BLaER1 treated with 17β-estradiol and CSF1 and Interleukin-3, amounts not matched to agents 10 nM and 100 nM (cell line): ENCODE measurements at regions not wholly inside any gene's neighbourhood (a gene's known extent, or its start where the extent isn't known, plus 50 kb on each side); places are given as distances from the start of the nearest gene placed in this dataset.

Experiments used
- H3K27ac ChIP-seq, 11 experiments: shearing (Covaris generic); formaldehyde crosslinking; 2 replicates each; pipeline ENCODE4 v1.8.1; 2022
- H3K27me3 ChIP-seq, 11 experiments: shearing (Covaris generic); formaldehyde crosslinking; 2 replicates each; pipeline ENCODE4 v1.8.1; 2022
- H3K36me3 ChIP-seq, 11 experiments: shearing (Covaris generic); formaldehyde crosslinking; 2 replicates each; pipeline ENCODE4 v1.8.1; 2022
- H3K4me1 ChIP-seq, 10 experiments: shearing (Covaris generic); formaldehyde crosslinking; 2 replicates each; pipeline ENCODE4 v1.8.1; 2022
- H3K4me2 ChIP-seq, 11 experiments: shearing (Covaris generic); formaldehyde crosslinking; 2 replicates each; pipeline ENCODE4 v1.8.1; 2022
- H3K4me3 ChIP-seq, 10 experiments: shearing (Covaris generic); formaldehyde crosslinking; 2 replicates each; pipeline ENCODE4 v1.8.1; 2022
- H3K9ac ChIP-seq, 11 experiments: shearing (Covaris generic); formaldehyde crosslinking; 2 replicates each; pipeline ENCODE4 v1.8.1; 2022
- H3K9me3 ChIP-seq, 11 experiments: shearing (Covaris generic); formaldehyde crosslinking; replicated peaks in 1 of 11; 2 replicates each; pipeline ENCODE4 v1.8.1; 2022
- H4K20me1 ChIP-seq, 11 experiments: shearing (Covaris generic); formaldehyde crosslinking; 2 replicates each; pipeline ENCODE4 v1.8.1; 2022
- Cebpa-rat ChIP-seq, 11 experiments: shearing (Covaris generic); IDR thresholded peaks; 2 replicates each; pipeline ENCODE4 v1.8.1; 2022

DNA sequence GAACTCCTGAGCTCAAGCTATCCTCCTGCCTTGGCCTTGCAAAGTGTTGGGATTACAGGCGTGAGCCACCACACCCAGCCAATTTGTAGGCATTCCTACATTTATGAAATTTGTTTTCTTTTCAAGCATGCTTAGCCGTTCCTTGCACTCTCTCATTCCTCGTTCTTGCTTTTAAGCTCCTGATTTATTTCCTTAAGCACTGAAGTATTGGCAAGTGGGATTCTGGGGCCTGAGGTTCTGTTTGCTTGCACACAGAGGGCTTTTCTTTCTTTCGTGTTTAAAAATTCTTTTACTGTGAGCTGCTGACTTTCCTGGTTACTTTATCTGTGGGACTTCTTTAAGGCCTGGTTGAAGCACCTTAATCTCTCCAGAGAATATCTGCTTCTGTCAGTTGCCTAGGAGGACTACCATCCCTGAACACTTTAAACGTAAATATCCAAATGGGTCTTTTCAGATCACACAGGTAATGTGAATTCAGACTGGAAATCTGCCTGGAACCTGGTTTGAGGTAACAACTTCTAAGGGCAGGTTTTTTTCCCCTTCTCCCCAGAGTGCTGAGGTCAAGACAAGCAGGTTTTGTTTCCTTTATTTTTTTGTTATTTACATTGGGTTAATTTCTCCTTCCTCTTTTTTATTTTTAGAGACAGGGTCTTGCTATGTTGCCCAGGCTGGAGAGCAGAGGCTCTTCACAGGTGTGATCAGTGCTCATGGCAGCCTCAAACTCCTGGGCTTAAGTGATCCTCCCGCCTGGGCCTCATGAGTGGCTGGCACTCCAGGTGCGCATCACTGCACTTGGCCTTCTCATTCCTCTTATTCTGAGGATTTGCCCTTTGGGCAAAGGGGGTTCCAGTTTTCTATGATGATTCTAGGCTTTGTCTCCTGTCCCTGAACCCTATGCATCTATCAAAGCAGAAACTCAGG lies 102.9 kb downstream of the PFKFB3 start:
- H3K27ac ChIP-seq: peak overlapping the region in 3 of 11 experiments; percentile 12 to 32 (median 26); a peak in 4 of 22 replicates
- H3K4me3 ChIP-seq: no peak overlapping the region
- no peak for TF ChIP-seq Cebpa-rat (IDR thresholded peaks at IDR 0.05)
- H3K4me1 ChIP-seq: peaks cover 17 to 45% (median 25%) of the 10 kb centered on the region in 10 experiments
- no peaks in the 10 kb centered on the region for H3K27me3 ChIP-seq
- H3K4me2 ChIP-seq: peak overlapping the region in 8 of 11 experiments; percentile 0 to 38 (median 28); a peak in 10 of 22 replicates
- peak overlapping the region in 1 of 11 experiments; percentile 39; a peak in 1 of 22 replicates for H3K9ac ChIP-seq
- H4K20me1 ChIP-seq: no peaks in the 10 kb centered on the region
- H3K9me3 ChIP-seq: peaks cover 13 to 25% (median 16%) of the 10 kb centered on the region in 11 experiments
- H3K36me3 ChIP-seq: peaks cover 0 to 14% (median 3%) of the 10 kb centered on the region in 11 experiments; a peak in 7 of 22 replicates

DNA sequence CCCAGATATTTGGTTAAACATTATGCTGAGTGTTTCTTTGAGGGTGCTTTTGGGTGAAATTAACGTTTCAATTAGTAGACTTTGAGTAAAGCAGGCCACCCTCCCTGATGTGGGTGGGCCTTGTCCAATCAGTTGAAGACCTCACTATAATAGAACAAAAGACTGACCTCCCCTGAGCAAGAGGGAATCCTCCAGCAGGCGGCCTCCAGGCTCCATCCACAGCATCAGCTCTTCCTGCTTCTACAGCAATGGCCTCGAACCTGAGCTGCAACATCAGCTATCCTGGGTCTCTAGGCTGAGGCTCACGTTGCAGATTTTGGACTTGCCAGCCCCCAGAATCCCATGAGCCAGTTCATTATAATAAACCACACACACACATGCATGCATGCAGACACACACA lies 104.2 kb downstream of the PFKFB3 start:
- Histone ChIP-seq H3K36me3 (peaks cover 0 to 14% (median 3%) of the 10 kb centered on the region in 11 experiments; a peak in 7 of 22 replicates), H3K4me2 (peak overlapping the region in 6 of 11 experiments; percentile 1 to 23 (median 14); a peak in 7 of 22 replicates), H4K20me1 (no peaks in the 10 kb centered on the region), H3K9me3 (peaks cover 13 to 25% (median 16%) of the 10 kb centered on the region in 11 experiments), H3K4me1 (peaks cover 8 to 32% (median 16%) of the 10 kb centered on the region in 10 experiments), H3K4me3 (no peak overlapping the region), H3K27ac (no peak overlapping the region), H3K9ac (no peak overlapping the region), H3K27me3 (no peaks in the 10 kb centered on the region)
- no peak for TF ChIP-seq Cebpa-rat (IDR thresholded peaks at IDR 0.05)

DNA sequence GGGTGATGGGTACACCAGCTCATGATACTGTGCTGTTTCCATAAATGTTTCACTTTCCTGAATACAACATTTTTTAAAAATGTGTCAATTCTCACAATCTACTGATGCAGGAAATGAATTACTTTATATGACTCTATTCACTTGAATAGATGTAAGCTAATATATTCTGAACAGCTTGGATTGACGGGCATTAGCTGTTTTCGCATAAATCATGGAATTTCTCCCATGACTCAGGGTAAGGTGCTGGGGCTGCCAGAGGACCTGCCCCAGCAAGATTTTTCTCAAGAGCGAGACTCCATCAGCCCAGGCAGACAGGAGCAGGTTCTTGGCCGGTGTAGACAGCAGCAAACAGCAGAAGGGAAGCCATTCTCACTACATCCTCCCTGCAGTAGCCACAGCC lies 107.1 kb downstream of the PFKFB3 start:
- Histone ChIP-seq H3K4me1 (peaks cover 12 to 30% (median 21%) of the 10 kb centered on the region in 10 experiments), H3K4me3 (no peak overlapping the region), H3K27ac (no peak overlapping the region), H3K36me3 (peaks cover 0 to 18% (median 3%) of the 10 kb centered on the region in 11 experiments; a peak in 7 of 22 replicates), H4K20me1 (no peaks in the 10 kb centered on the region), H3K9me3 (peaks cover 11 to 17% (median 15%) of the 10 kb centered on the region in 11 experiments; a peak in 21 of 22 replicates), H3K27me3 (no peaks in the 10 kb centered on the region), H3K9ac (no peak overlapping the region), H3K4me2 (no peak overlapping the region)
- TF ChIP-seq Cebpa-rat (IDR thresholded peaks at IDR 0.05): no peak

DNA sequence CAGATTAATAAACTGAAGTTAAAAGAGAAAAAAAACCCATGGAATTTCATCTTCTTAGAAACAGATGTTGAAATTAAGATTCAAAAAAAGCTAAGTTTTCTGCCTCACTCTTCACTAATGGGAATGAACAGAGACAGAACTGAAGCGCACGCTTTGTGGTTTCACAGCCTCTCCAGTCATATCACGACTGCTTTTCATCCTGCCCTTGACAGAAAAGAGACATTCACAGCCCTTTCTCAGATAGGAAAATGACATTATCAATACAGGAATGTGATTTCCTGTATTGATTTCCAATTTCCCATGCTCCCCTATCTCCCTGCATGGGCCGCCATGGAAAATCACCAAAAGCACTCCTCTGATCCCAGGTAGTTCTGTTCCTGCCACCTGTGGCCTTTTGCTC lies 108.2 kb downstream of the PFKFB3 start:
- Histone ChIP-seq H3K27ac (no peak overlapping the region), H3K27me3 (no peaks in the 10 kb centered on the region), H3K36me3 (peaks cover 0 to 16% (median 3%) of the 10 kb centered on the region in 11 experiments; a peak in 7 of 22 replicates), H3K4me2 (no peak overlapping the region), H3K9me3 (peaks cover 11 to 15% (median 13%) of the 10 kb centered on the region in 11 experiments; a peak in 21 of 22 replicates), H3K4me1 (peaks cover 14 to 32% (median 21%) of the 10 kb centered on the region in 10 experiments), H3K4me3 (no peak overlapping the region), H4K20me1 (no peaks in the 10 kb centered on the region), H3K9ac (no peak overlapping the region)
- TF ChIP-seq Cebpa-rat (IDR thresholded peaks at IDR 0.05): no peak

DNA sequence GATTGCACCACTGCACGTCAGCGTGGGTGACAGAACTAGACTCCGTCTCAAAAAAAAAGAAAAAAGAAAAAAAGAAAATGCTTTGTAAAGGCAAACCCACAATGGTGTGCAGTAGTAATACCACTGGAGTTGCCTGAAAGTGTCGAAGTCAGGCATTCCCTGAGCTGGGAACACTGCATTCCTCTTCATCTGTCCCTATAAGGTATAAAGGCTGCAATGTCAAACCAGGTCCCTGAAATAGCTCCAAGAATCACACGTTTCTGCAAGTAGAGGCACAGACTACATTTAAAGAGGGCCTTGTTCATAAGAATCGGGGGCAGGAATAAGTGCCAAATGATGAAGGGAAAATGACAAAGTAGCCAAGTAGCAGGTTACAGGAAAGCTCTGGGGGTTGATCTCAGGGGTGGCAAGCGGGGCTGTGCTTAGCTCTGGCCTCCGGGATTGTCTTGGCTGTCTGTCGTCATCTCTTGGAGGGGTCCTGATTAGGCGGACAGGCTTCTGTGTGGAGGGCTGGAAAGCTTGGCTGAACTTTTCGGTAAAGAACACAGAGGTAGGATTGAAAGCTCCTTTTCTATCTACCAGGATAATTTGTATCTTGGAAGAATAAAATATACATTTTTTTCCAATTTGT lies 109.1 kb downstream of the PFKFB3 start:
- Histone ChIP-seq H3K27me3 (no peaks in the 10 kb centered on the region), H3K4me1 (peaks cover 12 to 31% (median 21%) of the 10 kb centered on the region in 10 experiments)

DNA sequence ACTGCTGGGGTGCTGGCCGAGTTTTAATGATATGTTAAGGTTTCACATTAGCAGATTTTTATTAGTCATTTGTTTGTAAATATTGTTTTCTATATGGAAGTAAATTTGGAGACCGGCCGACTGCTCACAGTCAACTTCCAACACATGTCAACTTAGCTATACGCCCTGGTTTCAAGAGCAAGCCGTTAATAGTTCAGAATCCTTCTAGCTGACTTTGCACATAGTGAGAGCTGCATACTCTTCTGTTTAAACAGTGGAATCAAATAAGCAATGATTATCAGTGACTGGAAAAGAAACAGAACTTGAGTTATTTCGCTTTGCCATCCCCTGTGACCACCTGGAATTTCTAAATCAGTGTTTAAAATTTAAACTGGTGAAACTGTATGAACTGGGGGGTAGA lies 109.9 kb downstream of the PFKFB3 start:
- Histone ChIP-seq H3K27ac (no peak overlapping the region), H3K27me3 (no peaks in the 10 kb centered on the region), H3K4me1 (peaks cover 10 to 28% (median 13%) of the 10 kb centered on the region in 10 experiments), H4K20me1 (no peaks in the 10 kb centered on the region), H3K9me3 (no peaks in the 10 kb centered on the region), H3K36me3 (peaks cover 0 to 13% (median 0%) of the 10 kb centered on the region in 11 experiments; a peak in 2 of 22 replicates), H3K4me2 (no peak overlapping the region), H3K4me3 (no peak overlapping the region), H3K9ac (no peak overlapping the region)
- no peak for TF ChIP-seq Cebpa-rat (IDR thresholded peaks at IDR 0.05)

More for the DNA sequence above, 109.1 kb downstream of the PFKFB3 start:
- Histone ChIP-seq H3K9me3 (peaks cover 4 to 8% (median 5%) of the 10 kb centered on the region in 11 experiments; a peak in 21 of 22 replicates), H3K36me3 (peaks cover 0 to 13% (median 2%) of the 10 kb centered on the region in 11 experiments; a peak in 6 of 22 replicates), H3K4me2 (no peak overlapping the region), H3K27ac (no peak overlapping the region), H3K4me3 (no peak overlapping the region), H4K20me1 (no peaks in the 10 kb centered on the region), H3K9ac (no peak overlapping the region)
- TF ChIP-seq Cebpa-rat (IDR thresholded peaks at IDR 0.05): no peak

- H3K4me3 ChIP-seq: no peak overlapping the region
- H3K27me3 ChIP-seq: no peaks in the 10 kb centered on the region
- no peak overlapping the region for H3K9ac ChIP-seq
- peaks cover 0 to 4% (median 0%) of the 10 kb centered on the region in 11 experiments; a peak in 5 of 22 replicates for H3K9me3 ChIP-seq
- no peak for TF ChIP-seq Cebpa-rat (IDR thresholded peaks at IDR 0.05)
- H4K20me1 ChIP-seq: no peaks in the 10 kb centered on the region
- peaks cover 10 to 28% (median 13%) of the 10 kb centered on the region in 10 experiments for H3K4me1 ChIP-seq
- H3K36me3 ChIP-seq: peaks cover 0 to 19% (median under 1%) of the 10 kb centered on the region in 11 experiments; a peak in 8 of 22 replicates
- H3K27ac ChIP-seq: no peak overlapping the region
- peak overlapping the region in 2 of 11 experiments; percentile 27 to 74; a peak in 3 of 22 replicates for H3K4me2 ChIP-seq
Measured at GRCh38 chr10:6313111-6313895, 110.6 kb downstream of the PFKFB3 start.

GRCh38 chr10:6314620-6315205 lies 112.0 kb downstream of the PFKFB3 start:
- peak overlapping the region in 3 of 11 experiments; percentile 10 to 45 (median 40); a peak in 4 of 22 replicates for H3K27ac ChIP-seq
- peak overlapping the region; percentile 37 to 75 (median 53) for H3K4me2 ChIP-seq
- no peak overlapping the region for H3K4me3 ChIP-seq
- peaks cover 0 to 14% (median 6%) of the 10 kb centered on the region in 11 experiments; a peak in 8 of 22 replicates for H3K9me3 ChIP-seq
- no peak for TF ChIP-seq Cebpa-rat (IDR thresholded peaks at IDR 0.05)
- H3K36me3 ChIP-seq: peaks cover 0 to 30% (median 6%) of the 10 kb centered on the region in 11 experiments; a peak in 8 of 22 replicates
- no peaks in the 10 kb centered on the region for H3K27me3 ChIP-seq
- H3K4me1 ChIP-seq: peaks cover 11 to 28% (median 15%) of the 10 kb centered on the region in 10 experiments
- H3K9ac ChIP-seq: no peak overlapping the region
- no peaks in the 10 kb centered on the region for H4K20me1 ChIP-seq
